ENCODE measurements at regions not wholly inside any gene's neighbourhood (a gene's known extent, or its start where the extent isn't known, plus 50 kb on each side); places are given as distances from the start of the nearest gene placed in this dataset.

- Mint-ChIP-seq H3K9me3 (ENCODE audit: unreplicated experiment) (no peaks in the 10 kb centered on the region), H3K27me3 (ENCODE audit: insufficient read depth, unreplicated experiment) (peaks cover 5% of the 10 kb centered on the region), H3K4me3 (ENCODE audit: unreplicated experiment) (no peak overlapping the region), H3K27ac (ENCODE audit: unreplicated experiment) (no peak overlapping the region), H3K36me3 (ENCODE audit: insufficient read depth, unreplicated experiment) (no peaks in the 10 kb centered on the region), H3K4me1 (ENCODE audit: low read depth, unreplicated experiment) (peaks cover 6% of the 10 kb centered on the region)
- no peak for DNase-seq
- BruUV-seq (replicated peaks): no TSS peak
- CTCF ChIA-PET: no interaction called here
- no peak for TF ChIP-seq CTCF (IDR thresholded peaks at IDR 0.05; ENCODE audit: insufficient read depth in 1 of 2, low read depth in 1 of 2, low read length in 1 of 2, severe bottlenecking in 1 of 2, unreplicated experiment in 1 of 2)
- Histone ChIP-seq H3K4me3 (ENCODE audit: low read depth, low read length) (no peak overlapping the region), H3K27me3 (replicated peaks; ENCODE audit: control insufficient read depth, insufficient read depth, low read length) (no peaks in the 10 kb centered on the region), H3K9me3 (no peaks in the 10 kb centered on the region), H3K36me3 (ENCODE audit: control insufficient read depth, insufficient read depth, low read length) (no peaks in the 10 kb centered on the region), H3K4me1 (no peaks in the 10 kb centered on the region)
- intact Hi-C loops (cut with micrococcal nuclease; ENCODE audit: unreplicated experiment): no loop called here
- POLR2A ChIA-PET: no interaction called here
Measured at GRCh38 chr4:159632031-159632430, 529.2 kb downstream of the RAPGEF2 start.

- H3K4me1 ChIP-seq: no peaks in the 10 kb centered on the region
- H3K27me3 Mint-ChIP-seq (ENCODE audit: insufficient read depth, unreplicated experiment): no peaks in the 10 kb centered on the region
- no peak for TF ChIP-seq CTCF (IDR thresholded peaks at IDR 0.05; ENCODE audit: insufficient read depth in 1 of 2, low read depth in 1 of 2, low read length in 1 of 2, severe bottlenecking in 1 of 2, unreplicated experiment in 1 of 2)
- no peak for DNase-seq
- no peaks in the 10 kb centered on the region for H3K27me3 ChIP-seq (replicated peaks; ENCODE audit: control insufficient read depth, insufficient read depth, low read length)
- BruUV-seq (replicated peaks): no TSS peak
- no peak overlapping the region for H3K4me3 ChIP-seq (ENCODE audit: low read depth, low read length)
- no peak overlapping the region for H3K27ac Mint-ChIP-seq (ENCODE audit: unreplicated experiment)
- POLR2A ChIA-PET: no interaction called here
- no peaks in the 10 kb centered on the region for H3K36me3 ChIP-seq (ENCODE audit: control insufficient read depth, insufficient read depth, low read length)
- no peaks in the 10 kb centered on the region for H3K4me1 Mint-ChIP-seq (ENCODE audit: low read depth, unreplicated experiment)
- no peaks in the 10 kb centered on the region for H3K9me3 ChIP-seq
- H3K36me3 Mint-ChIP-seq (ENCODE audit: insufficient read depth, unreplicated experiment): no peaks in the 10 kb centered on the region
- intact Hi-C loops (cut with micrococcal nuclease; ENCODE audit: unreplicated experiment): no loop called here
- CTCF ChIA-PET: no interaction called here
- no peak overlapping the region for H3K4me3 Mint-ChIP-seq (ENCODE audit: unreplicated experiment)
- no peaks in the 10 kb centered on the region for H3K9me3 Mint-ChIP-seq (ENCODE audit: unreplicated experiment)
Measured at GRCh38 chr4:159639671-159640323, 536.9 kb downstream of the RAPGEF2 start.

GRCh38 chr4:159649237-159649636 lies 546.4 kb downstream of the RAPGEF2 start:
- H3K9me3 Mint-ChIP-seq (ENCODE audit: unreplicated experiment): no peaks in the 10 kb centered on the region

More at GRCh38 chr4:159649237-159649636, 546.4 kb downstream of the RAPGEF2 start:
- no peak for DNase-seq
- Mint-ChIP-seq H3K4me3 (ENCODE audit: unreplicated experiment) (no peak overlapping the region), H3K27ac (ENCODE audit: unreplicated experiment) (no peak overlapping the region), H3K27me3 (ENCODE audit: insufficient read depth, unreplicated experiment) (no peaks in the 10 kb centered on the region), H3K36me3 (ENCODE audit: insufficient read depth, unreplicated experiment) (no peaks in the 10 kb centered on the region), H3K4me1 (ENCODE audit: low read depth, unreplicated experiment) (no peaks in the 10 kb centered on the region)
- Histone ChIP-seq H3K27me3 (replicated peaks; ENCODE audit: control insufficient read depth, insufficient read depth, low read length) (no peaks in the 10 kb centered on the region), H3K4me1 (no peaks in the 10 kb centered on the region), H3K4me3 (ENCODE audit: low read depth, low read length) (no peak overlapping the region), H3K36me3 (ENCODE audit: control insufficient read depth, insufficient read depth, low read length) (no peaks in the 10 kb centered on the region), H3K9me3 (no peaks in the 10 kb centered on the region)
- POLR2A ChIA-PET: no interaction called here
- BruUV-seq (replicated peaks): no TSS peak
- no peak for TF ChIP-seq CTCF (IDR thresholded peaks at IDR 0.05; ENCODE audit: insufficient read depth in 1 of 2, low read depth in 1 of 2, low read length in 1 of 2, severe bottlenecking in 1 of 2, unreplicated experiment in 1 of 2)
- CTCF ChIA-PET: no interaction called here
- intact Hi-C loops (cut with micrococcal nuclease; ENCODE audit: unreplicated experiment): no loop called here

Measured in Caco-2 (cell line).